BLaER1 treated with 17β-estradiol and CSF1 and Interleukin-3, amounts not matched to agents 10 nM and 100 nM (cell line): ENCODE measurements at regions not wholly inside any gene's neighbourhood (a gene's known extent, or its start where the extent isn't known, plus 50 kb on each side); places are given as distances from the start of the nearest gene placed in this dataset.

Experiments
- H3K27ac ChIP-seq, 11 experiments: shearing (Covaris generic); formaldehyde crosslinking; 2 replicates each; pipeline ENCODE4 v1.8.1; 2022
- H3K27me3 ChIP-seq, 11 experiments: shearing (Covaris generic); formaldehyde crosslinking; 2 replicates each; pipeline ENCODE4 v1.8.1; 2022
- H3K36me3 ChIP-seq, 11 experiments: shearing (Covaris generic); formaldehyde crosslinking; 2 replicates each; pipeline ENCODE4 v1.8.1; 2022
- H3K4me1 ChIP-seq, 10 experiments: shearing (Covaris generic); formaldehyde crosslinking; 2 replicates each; pipeline ENCODE4 v1.8.1; 2022
- H3K4me2 ChIP-seq, 11 experiments: shearing (Covaris generic); formaldehyde crosslinking; 2 replicates each; pipeline ENCODE4 v1.8.1; 2022
- H3K4me3 ChIP-seq, 10 experiments: shearing (Covaris generic); formaldehyde crosslinking; 2 replicates each; pipeline ENCODE4 v1.8.1; 2022
- H3K9ac ChIP-seq, 11 experiments: shearing (Covaris generic); formaldehyde crosslinking; 2 replicates each; pipeline ENCODE4 v1.8.1; 2022
- H3K9me3 ChIP-seq, 11 experiments: shearing (Covaris generic); formaldehyde crosslinking; replicated peaks in 1 of 11; 2 replicates each; pipeline ENCODE4 v1.8.1; 2022
- H4K20me1 ChIP-seq, 11 experiments: shearing (Covaris generic); formaldehyde crosslinking; 2 replicates each; pipeline ENCODE4 v1.8.1; 2022
- Cebpa-rat ChIP-seq, 11 experiments: shearing (Covaris generic); IDR thresholded peaks; 2 replicates each; pipeline ENCODE4 v1.8.1; 2022

DNA sequence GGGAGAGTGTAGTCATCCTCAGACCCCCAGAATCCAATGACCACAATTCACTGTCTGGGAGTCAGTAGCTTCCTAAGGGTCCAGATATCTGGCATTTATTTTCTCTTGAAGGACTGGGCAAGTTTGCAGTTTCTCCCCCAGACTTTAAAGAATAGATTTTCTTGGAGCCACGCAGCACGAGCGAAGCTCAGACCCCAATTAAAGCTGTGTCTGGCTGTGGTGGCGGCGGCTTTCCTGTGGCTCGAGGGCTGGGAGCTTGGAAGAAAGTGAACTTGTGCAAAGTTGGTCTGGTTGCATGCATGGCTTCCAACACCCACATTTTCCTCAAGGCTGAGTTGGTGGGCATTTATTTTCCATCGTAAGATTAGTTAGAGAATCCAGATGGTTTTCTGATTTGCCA lies 105.0 kb downstream of the ACKR3 start:
- no peak overlapping the region for H3K27ac ChIP-seq
- no peaks in the 10 kb centered on the region for H3K36me3 ChIP-seq
- no peak for TF ChIP-seq Cebpa-rat (IDR thresholded peaks at IDR 0.05)
- no peak overlapping the region for H3K4me3 ChIP-seq
- no peak overlapping the region for H3K9ac ChIP-seq
- H3K27me3 ChIP-seq, result no peaks in the 10 kb centered on the region
- H4K20me1 ChIP-seq, result no peaks in the 10 kb centered on the region
- peaks cover 17 to 46% (median 33%) of the 10 kb centered on the region in 10 experiments for H3K4me1 ChIP-seq
- peak overlapping the region; percentile 19 to 62 (median 42); a peak in 19 of 22 replicates for H3K4me2 ChIP-seq
- H3K9me3 ChIP-seq, result peaks cover 0 to 19% (median 8%) of the 10 kb centered on the region in 11 experiments; a peak in 11 of 22 replicates

- no peaks in the 10 kb centered on the region for H3K36me3 ChIP-seq
- peaks cover 17 to 46% (median 33%) of the 10 kb centered on the region in 10 experiments for H3K4me1 ChIP-seq
- no peaks in the 10 kb centered on the region for H4K20me1 ChIP-seq
- no peak overlapping the region for H3K27ac ChIP-seq
- no peak overlapping the region for H3K9ac ChIP-seq
- H3K4me3 ChIP-seq, result no peak overlapping the region
- no peak for TF ChIP-seq Cebpa-rat (IDR thresholded peaks at IDR 0.05)
- H3K9me3 ChIP-seq, result peaks cover 0 to 15% (median 8%) of the 10 kb centered on the region in 11 experiments; a peak in 8 of 22 replicates
- H3K27me3 ChIP-seq, result no peaks in the 10 kb centered on the region
- H3K4me2 ChIP-seq, result peak overlapping the region in 10 of 11 experiments; percentile 37 to 62 (median 43); a peak in 17 of 22 replicates
These were observed 105.4 kb downstream of the ACKR3 start for GRCh38 chr2:236675051-236675450.

DNA sequence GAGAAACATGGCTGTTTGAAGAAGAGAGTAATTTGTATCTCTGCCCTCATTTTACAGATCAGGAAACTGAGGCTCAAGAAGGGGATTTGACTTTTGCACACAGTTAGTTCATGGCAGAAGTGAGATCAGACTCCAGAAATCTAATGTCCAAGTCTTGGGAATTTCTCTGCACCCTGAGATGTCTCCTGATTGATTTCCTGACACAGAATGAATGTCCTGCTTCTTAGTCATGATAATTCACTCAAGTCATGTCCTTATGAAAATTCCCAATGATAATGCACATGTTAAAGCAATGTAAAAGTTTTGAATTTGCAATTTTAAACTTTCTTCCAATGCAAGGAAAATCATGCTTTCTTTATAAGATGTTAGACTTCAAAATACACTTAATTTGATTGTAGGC lies 105.9 kb downstream of the ACKR3 start:
- no peaks in the 10 kb centered on the region for H4K20me1 ChIP-seq
- no peak for TF ChIP-seq Cebpa-rat (IDR thresholded peaks at IDR 0.05)
- peaks cover 0 to 11% (median 8%) of the 10 kb centered on the region in 11 experiments; a peak in 8 of 22 replicates for H3K9me3 ChIP-seq
- H3K9ac ChIP-seq, result no peak overlapping the region
- H3K4me1 ChIP-seq, result peaks cover 17 to 46% (median 33%) of the 10 kb centered on the region in 10 experiments
- H3K27me3 ChIP-seq, result no peaks in the 10 kb centered on the region
- peak overlapping the region; percentile 13 to 62 (median 42); a peak in 19 of 22 replicates for H3K4me2 ChIP-seq
- no peak overlapping the region for H3K4me3 ChIP-seq
- H3K36me3 ChIP-seq, result no peaks in the 10 kb centered on the region
- H3K27ac ChIP-seq, result no peak overlapping the region

DNA sequence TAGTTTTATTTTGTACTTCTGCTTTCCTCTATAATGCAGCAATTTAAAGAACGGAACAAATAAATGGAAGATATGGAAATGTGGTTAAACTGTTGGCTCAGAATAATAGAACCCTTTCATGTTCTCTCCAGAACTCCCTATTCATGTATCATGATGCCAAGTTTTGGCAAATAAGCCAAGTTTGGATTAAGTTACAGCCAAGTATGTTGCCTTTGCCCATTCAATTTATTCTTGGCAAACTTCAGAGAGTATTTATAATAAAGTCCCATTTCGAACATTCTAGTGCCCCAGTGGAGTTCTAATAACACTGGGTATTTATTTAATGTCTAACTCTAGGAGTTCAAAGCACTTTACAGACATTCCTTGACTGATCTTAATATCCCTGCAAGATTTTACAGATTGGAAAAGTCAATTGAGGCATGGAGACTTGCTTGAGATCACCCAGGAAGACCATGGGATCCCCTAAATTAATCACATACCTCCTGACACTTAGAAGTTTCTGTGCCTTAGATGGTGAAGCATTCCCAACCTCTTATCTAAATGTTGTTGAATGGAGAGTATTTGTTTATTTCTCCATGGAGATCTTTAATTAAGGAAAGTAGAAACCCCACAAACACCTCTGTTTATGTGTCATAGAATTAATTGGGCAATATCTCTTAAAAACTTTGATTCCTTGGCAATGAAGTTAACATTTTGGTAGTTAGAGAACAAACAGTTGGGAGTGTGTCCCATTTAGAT lies 106.7 kb downstream of the ACKR3 start:
- H3K4me1 ChIP-seq, result peaks cover 17 to 46% (median 33%) of the 10 kb centered on the region in 10 experiments
- peaks cover 0 to 14% (median 8%) of the 10 kb centered on the region in 11 experiments; a peak in 9 of 22 replicates for H3K9me3 ChIP-seq
- no peaks in the 10 kb centered on the region for H4K20me1 ChIP-seq
- no peaks in the 10 kb centered on the region for H3K36me3 ChIP-seq
- H3K9ac ChIP-seq, result no peak overlapping the region
- H3K4me3 ChIP-seq, result no peak overlapping the region
- H3K27ac ChIP-seq, result no peak overlapping the region
- peak overlapping the region; percentile 1 to 62 (median 41); a peak in 15 of 22 replicates for H3K4me2 ChIP-seq
- no peaks in the 10 kb centered on the region for H3K27me3 ChIP-seq
- no peak for TF ChIP-seq Cebpa-rat (IDR thresholded peaks at IDR 0.05)

DNA sequence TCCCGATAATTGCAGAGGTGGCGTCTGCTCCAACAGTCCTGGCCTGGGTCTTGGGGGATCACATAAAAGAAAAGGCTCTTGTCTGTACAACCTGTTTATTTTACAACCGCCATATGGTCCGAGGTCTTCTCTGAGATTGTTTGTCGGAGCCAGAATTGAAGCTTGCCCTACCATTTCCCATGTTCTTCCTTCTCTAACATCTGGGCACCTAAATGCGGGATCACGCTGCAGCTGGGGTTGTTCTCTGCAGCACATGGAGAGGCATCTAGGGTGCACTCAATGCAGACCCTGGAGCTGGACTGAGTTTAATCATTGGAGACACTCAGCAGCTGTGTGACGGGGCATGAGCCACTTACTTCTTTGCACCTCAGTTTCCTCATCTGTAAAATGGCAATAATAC lies 107.7 kb downstream of the ACKR3 start:
- no peak overlapping the region for H3K9ac ChIP-seq
- H3K9me3 ChIP-seq, result peaks cover 0 to 14% (median 8%) of the 10 kb centered on the region in 11 experiments; a peak in 9 of 22 replicates
- H3K36me3 ChIP-seq, result no peaks in the 10 kb centered on the region
- no peaks in the 10 kb centered on the region for H4K20me1 ChIP-seq
- no peaks in the 10 kb centered on the region for H3K27me3 ChIP-seq
- H3K4me1 ChIP-seq, result peaks cover 17 to 46% (median 33%) of the 10 kb centered on the region in 10 experiments
- H3K27ac ChIP-seq, result no peak overlapping the region
- TF ChIP-seq Cebpa-rat (IDR thresholded peaks at IDR 0.05), result no peak
- H3K4me3 ChIP-seq, result no peak overlapping the region
- peak overlapping the region in 1 of 11 experiments; percentile 78; a peak in 1 of 22 replicates for H3K4me2 ChIP-seq

DNA sequence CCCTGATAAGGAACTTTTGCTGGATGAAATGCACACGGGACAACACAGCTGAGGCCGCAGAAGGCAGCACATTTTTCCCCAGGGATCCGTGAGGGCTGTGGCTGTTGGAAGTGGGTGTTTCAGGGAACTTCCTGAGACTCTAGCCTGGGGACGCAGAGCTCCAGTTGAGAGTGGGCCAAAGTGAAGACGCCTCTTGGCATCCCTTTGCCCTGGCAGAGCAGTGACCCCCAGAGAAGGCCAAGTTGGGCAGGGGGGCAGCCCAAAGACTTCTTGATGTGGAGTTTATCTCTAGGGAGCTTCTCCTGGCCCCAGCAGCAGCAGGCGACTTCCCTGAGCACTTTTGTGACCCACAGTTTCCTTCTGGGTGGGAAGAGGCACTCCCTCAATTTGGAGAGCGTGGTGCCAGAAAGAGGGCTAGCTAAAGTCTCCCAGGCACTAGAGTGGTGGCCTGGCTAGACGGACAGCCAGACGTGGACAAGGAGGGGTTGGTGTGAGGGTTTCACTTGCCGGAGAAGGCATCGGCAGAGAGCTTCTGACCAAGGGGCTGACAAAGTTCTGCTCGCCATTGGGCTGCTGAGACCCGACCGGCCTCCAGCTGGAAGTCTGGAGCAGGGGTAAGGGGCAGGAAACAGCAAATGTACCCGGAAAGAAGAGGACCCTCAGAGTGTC lies 108.8 kb downstream of the ACKR3 start:
- Histone ChIP-seq H3K27me3 (no peaks in the 10 kb centered on the region), H3K4me3 (no peak overlapping the region), H3K9me3 (peaks cover 0 to 14% (median 7%) of the 10 kb centered on the region in 11 experiments; a peak in 9 of 22 replicates), H3K36me3 (no peaks in the 10 kb centered on the region), H3K4me2 (peak overlapping the region; percentile 10 to 84 (median 73); a peak in 21 of 22 replicates), H3K9ac (0 out of 22 replicates have a peak overlapping the region, but pooled peaks of 1 of the 11 experiments have one; percentile 13), H4K20me1 (no peaks in the 10 kb centered on the region), H3K27ac (no peak overlapping the region; a peak in 1 of 22 replicates), H3K4me1 (peaks cover 20 to 46% (median 34%) of the 10 kb centered on the region in 10 experiments)
- no peak for TF ChIP-seq Cebpa-rat (IDR thresholded peaks at IDR 0.05)

GRCh38 chr2:236679884-236680860 lies 110.5 kb downstream of the ACKR3 start:
- H3K4me1 ChIP-seq, result peaks cover 12 to 35% (median 29%) of the 10 kb centered on the region in 10 experiments
- H3K4me3 ChIP-seq, result no peak overlapping the region
- H3K9me3 ChIP-seq, result peaks cover 0 to 5% (median 0%) of the 10 kb centered on the region in 11 experiments; a peak in 1 of 22 replicates
- H3K4me2 ChIP-seq, result peak overlapping the region in 1 of 11 experiments; percentile 11; a peak in 3 of 22 replicates
- no peaks in the 10 kb centered on the region for H4K20me1 ChIP-seq
- no peak overlapping the region for H3K27ac ChIP-seq
- H3K36me3 ChIP-seq, result no peaks in the 10 kb centered on the region
- no peak for TF ChIP-seq Cebpa-rat (IDR thresholded peaks at IDR 0.05)
- H3K27me3 ChIP-seq, result no peaks in the 10 kb centered on the region
- no peak overlapping the region for H3K9ac ChIP-seq

GRCh38 chr2:236682651-236683422 lies 113.2 kb downstream of the ACKR3 start:
- Histone ChIP-seq H3K4me3 (no peak overlapping the region), H3K9me3 (peaks cover 0 to 5% (median 0%) of the 10 kb centered on the region in 11 experiments; a peak in 1 of 22 replicates), H3K4me1 (peaks cover 26 to 49% (median 35%) of the 10 kb centered on the region in 10 experiments), H3K27me3 (no peaks in the 10 kb centered on the region), H3K4me2 (no peak overlapping the region), H3K27ac (peak overlapping the region in 1 of 11 experiments; percentile 18; a peak in 1 of 22 replicates), H3K36me3 (no peaks in the 10 kb centered on the region), H4K20me1 (no peaks in the 10 kb centered on the region), H3K9ac (no peak overlapping the region)
- no peak for TF ChIP-seq Cebpa-rat (IDR thresholded peaks at IDR 0.05)
